OCI-LY1 (cell line): ENCODE measurements at regions not wholly inside any gene's neighbourhood (a gene's known extent, or its start where the extent isn't known, plus 50 kb on each side); places are given as distances from the start of the nearest gene placed in this dataset.

Source experiments
- H2AFZ ChIP-seq: fragments of 200-600 bp; sonication (generic), shearing (Covaris generic); 2 replicates; pipeline ENCODE4 v1.6.0; 2014; ENCODE audit warnings: antibody characterized with exemption, mild to moderate bottlenecking, low read length
- H3F3A ChIP-seq: fragments of 200-600 bp; sonication (generic), shearing (Covaris generic); 2 replicates; pipeline ENCODE4 v1.6.0; 2014; ENCODE audit warnings: mild to moderate bottlenecking, antibody characterized with exemption, low read length, moderate library complexity; ENCODE audit not compliant: insufficient read depth
- H3K27ac ChIP-seq: fragments of 200-600 bp; sonication (generic); 2 replicates; pipeline ENCODE4 v1.5.1; 2014; ENCODE audit warnings: low read length, mixed run types, mild to moderate bottlenecking, low read depth; ENCODE audit not compliant: poor library complexity, severe bottlenecking
- H3K27me3 ChIP-seq: fragments of 200-600 bp; sonication (generic); 2 replicates; pipeline ENCODE4 v1.6.0; 2014; ENCODE audit warnings: antibody characterized with exemption, mild to moderate bottlenecking, low read length, moderate library complexity; ENCODE audit not compliant: insufficient read depth
- H3K36me3 ChIP-seq: fragments of 200-600 bp; sonication (generic); 2 replicates; pipeline ENCODE4 v1.6.1; 2014; ENCODE audit warnings: mild to moderate bottlenecking, antibody characterized with exemption, low read length, moderate library complexity, mixed read lengths; ENCODE audit not compliant: insufficient read depth
- H3K4me1 ChIP-seq: fragments of 200-600 bp; sonication (generic); 2 replicates; pipeline ENCODE4 v1.5.1; 2014; ENCODE audit warnings: mild to moderate bottlenecking, low read length, moderate library complexity; ENCODE audit not compliant: insufficient read depth, severe bottlenecking
- H3K4me2 ChIP-seq: fragments of 200-600 bp; sonication (generic), shearing (Covaris generic); 2 replicates; pipeline ENCODE4 v1.6.1; 2014; ENCODE audit warnings: low read length
- H3K4me3 ChIP-seq: fragments of 200-600 bp; sonication (generic); 2 replicates; pipeline ENCODE4 v1.5.1; 2014; ENCODE audit warnings: low read length, low read depth, mild to moderate bottlenecking, mixed read lengths; ENCODE audit not compliant: poor library complexity, severe bottlenecking
- H3K79me2 ChIP-seq: fragments of 200-600 bp; shearing (Covaris generic); 2 replicates; pipeline ENCODE4 v1.6.1; 2016; ENCODE audit warnings: mixed run types, low read length, mixed read lengths; ENCODE audit not compliant: insufficient read depth
- H3K9ac ChIP-seq: fragments of 200-600 bp; sonication (generic), shearing (Covaris generic); 2 replicates; pipeline ENCODE4 v1.6.1; 2014; ENCODE audit warnings: mild to moderate bottlenecking, low read length, mixed read lengths
- H3K9me2 ChIP-seq: fragments of 200-600 bp; sonication (generic), shearing (Covaris generic); 2 replicates; pipeline ENCODE4 v1.6.1; 2014; ENCODE audit warnings: low read depth, mild to moderate bottlenecking, low read length, mixed read lengths
- H3K9me3 ChIP-seq: fragments of 200-600 bp; shearing (Covaris generic); 2 replicates; pipeline ENCODE4 v1.6.1; 2014; ENCODE audit warnings: low read length, mixed read lengths
- H4K20me1 ChIP-seq: fragments of 200-600 bp; sonication (generic), shearing (Covaris generic); 2 replicates; pipeline ENCODE4 v1.6.0; 2016; ENCODE audit warnings: mild to moderate bottlenecking, low read length; ENCODE audit not compliant: insufficient read depth
- CTCF ChIP-seq: fragments of 200-600 bp; sonication (generic), shearing (Covaris generic); IDR thresholded peaks from 2 replicates; pipeline ENCODE4 v1.5.1; 2017; ENCODE audit warnings: mild to moderate bottlenecking, antibody characterized with exemption, low read length, moderate library complexity, mixed read lengths
- EZH2 ChIP-seq: fragments of 200-600 bp; sonication (generic), shearing (Covaris generic); IDR thresholded peaks from 2 replicates; pipeline ENCODE4 v1.8.0; 2017; ENCODE audit warnings: borderline replicate concordance, mixed run types, mild to moderate bottlenecking, antibody characterized with exemption, low read length, moderate library complexity, mixed read lengths

DNA sequence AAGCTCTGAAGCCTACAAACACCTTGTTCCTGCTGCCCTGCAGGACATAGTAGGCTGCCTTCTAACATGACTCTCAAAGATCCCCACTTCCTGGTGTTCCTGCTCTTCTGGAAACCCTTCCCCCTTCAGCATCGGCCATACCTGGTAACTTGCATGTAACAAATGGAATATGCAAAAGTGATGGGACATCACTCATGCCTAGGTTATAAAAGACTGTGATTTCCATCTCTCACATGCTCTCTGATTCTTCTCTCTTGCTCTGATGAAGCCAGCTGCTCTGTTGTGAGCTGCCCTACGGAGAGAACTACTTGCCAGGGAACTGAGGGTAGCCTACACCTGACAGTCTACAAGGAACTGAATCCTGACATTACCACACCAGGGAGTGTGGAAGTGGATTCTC lies 72.9 kb upstream of the IRX6 start:
- H3K4me2 ChIP-seq: no peak overlapping the region
- no peaks in the 10 kb centered on the region for H3K9me2 ChIP-seq
- no peak overlapping the region for H3K27ac ChIP-seq
- H3K4me3 ChIP-seq: no peak overlapping the region
- H3K9me3 ChIP-seq: no peaks in the 10 kb centered on the region
- TF ChIP-seq CTCF (no peak), EZH2 (no peak)
- no peaks in the 10 kb centered on the region for H3F3A ChIP-seq
- H3K36me3 ChIP-seq: no peaks in the 10 kb centered on the region
- no peak overlapping the region for H3K9ac ChIP-seq
- no peak overlapping the region for H2AFZ ChIP-seq
- no peaks in the 10 kb centered on the region for H3K4me1 ChIP-seq
- H3K79me2 ChIP-seq: no peaks in the 10 kb centered on the region
- H3K27me3 ChIP-seq: no peaks in the 10 kb centered on the region
- no peaks in the 10 kb centered on the region for H4K20me1 ChIP-seq

DNA sequence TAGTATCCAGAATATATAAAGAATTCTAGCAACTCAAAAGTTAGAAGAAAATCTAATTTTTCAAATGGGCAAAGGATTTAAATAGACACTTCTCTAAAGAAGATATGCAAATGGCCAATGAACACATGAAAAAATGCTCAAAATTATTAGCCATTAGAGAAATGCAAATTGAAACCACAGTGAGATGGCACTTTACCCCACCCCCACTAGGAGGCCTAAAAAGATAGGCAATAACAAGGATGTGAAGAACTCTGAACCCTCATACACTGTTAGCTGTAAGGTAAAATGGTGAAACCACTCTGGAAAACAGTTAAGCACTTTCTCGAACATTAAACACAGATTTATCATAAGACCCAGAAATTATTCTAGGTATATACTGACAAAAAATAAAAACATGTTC lies 71.4 kb upstream of the IRX6 start:
- no peak overlapping the region for H2AFZ ChIP-seq
- H3K4me2 ChIP-seq: no peak overlapping the region
- H3K9me2 ChIP-seq: no peaks in the 10 kb centered on the region
- no peaks in the 10 kb centered on the region for H3K27me3 ChIP-seq
- no peaks in the 10 kb centered on the region for H3K79me2 ChIP-seq
- H4K20me1 ChIP-seq: no peaks in the 10 kb centered on the region
- no peaks in the 10 kb centered on the region for H3K36me3 ChIP-seq
- H3K27ac ChIP-seq: no peak overlapping the region
- H3K4me1 ChIP-seq: no peaks in the 10 kb centered on the region
- no peak overlapping the region for H3K9ac ChIP-seq
- no peak overlapping the region for H3K4me3 ChIP-seq
- TF ChIP-seq EZH2 (no peak), CTCF (no peak)
- H3F3A ChIP-seq: no peaks in the 10 kb centered on the region
- no peaks in the 10 kb centered on the region for H3K9me3 ChIP-seq

DNA sequence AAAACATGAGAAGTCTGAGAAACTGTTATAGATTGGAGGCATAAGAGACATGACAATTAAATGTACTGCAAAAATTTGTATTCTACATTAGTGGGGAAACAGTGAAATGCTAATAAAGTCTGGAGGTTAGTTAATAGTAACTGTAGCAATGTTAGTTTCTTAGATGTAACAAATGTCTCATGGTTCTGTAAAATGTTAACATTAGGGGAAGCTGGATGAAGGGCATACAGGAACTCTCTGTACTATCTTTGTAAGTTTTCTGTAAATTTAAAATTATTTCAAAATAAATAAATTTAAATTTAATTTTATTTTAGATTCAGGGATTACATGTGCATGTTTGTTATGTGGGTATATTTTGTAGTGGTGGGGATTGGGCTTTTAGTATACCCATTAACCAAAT lies 70.0 kb upstream of the IRX6 start:
- Histone ChIP-seq H3K9me2 (no peaks in the 10 kb centered on the region), H3K27me3 (no peaks in the 10 kb centered on the region), H3F3A (no peaks in the 10 kb centered on the region), H3K9me3 (no peaks in the 10 kb centered on the region), H3K36me3 (no peaks in the 10 kb centered on the region), H4K20me1 (no peaks in the 10 kb centered on the region), H3K27ac (no peak overlapping the region), H3K9ac (no peak overlapping the region), H3K4me2 (no peak overlapping the region), H3K4me3 (no peak overlapping the region), H2AFZ (no peak overlapping the region), H3K4me1 (no peaks in the 10 kb centered on the region), H3K79me2 (no peaks in the 10 kb centered on the region)
- TF ChIP-seq CTCF (no peak), EZH2 (no peak)
